SK-N-SH treated with all-trans-retinoic acid at 6 μM for 48 hours (cell line): ENCODE measurements at regions not wholly inside any gene's neighbourhood (a gene's known extent, or its start where the extent isn't known, plus 50 kb on each side); places are given as distances from the start of the nearest gene placed in this dataset.

ENCODE experiments used
- ARNTL ChIP-seq: fragments of 450-650 bp; formaldehyde crosslinking; IDR thresholded peaks from 2 replicates; pipeline ENCODE4 v1.5.0; 2020; ENCODE audit warnings: low read depth, mild to moderate bottlenecking, moderate library complexity, borderline replicate concordance
- ESRRG ChIP-seq: fragments of 250-450 bp; sonication (Bioruptor Pico); IDR thresholded peaks from 2 replicates; pipeline ENCODE4 v1.6.1; 2021; ENCODE audit warnings: mild to moderate bottlenecking
- OSR1 ChIP-seq: fragments of 250-450 bp; sonication (Bioruptor Pico); IDR thresholded peaks from 2 replicates; pipeline ENCODE4 v1.8.0; 2022; ENCODE audit warnings: moderate library complexity, mild to moderate bottlenecking, inconsistent platforms
- PPARA ChIP-seq: fragments of 250-450 bp; sonication (Bioruptor Pico); IDR thresholded peaks from 2 replicates; pipeline ENCODE4 v1.5.0; 2020; ENCODE audit warnings: mild to moderate bottlenecking, borderline replicate concordance
- RARB ChIP-seq: fragments of 250-450 bp; sonication (Bioruptor Pico); IDR thresholded peaks from 2 replicates; pipeline ENCODE4 v1.8.0; 2021; ENCODE audit warnings: mild to moderate bottlenecking, moderate library complexity
- SNAI2 ChIP-seq: fragments of 250-450 bp; sonication (Bioruptor Pico); IDR thresholded peaks from 2 replicates; pipeline ENCODE4 v1.5.0; 2020; ENCODE audit warnings: mild to moderate bottlenecking, moderate library complexity
- TCF4 ChIP-seq: fragments of 250-450 bp; sonication (Bioruptor Pico); IDR thresholded peaks from 2 replicates; pipeline ENCODE4 v1.8.0; 2021; ENCODE audit warnings: mild to moderate bottlenecking, moderate library complexity, borderline replicate concordance
- ZFP3 ChIP-seq: fragments of 250-450 bp; sonication (Bioruptor Pico); IDR thresholded peaks from 2 replicates; pipeline ENCODE4 v1.5.0; 2020; ENCODE audit warnings: mild to moderate bottlenecking, moderate library complexity
- ZNF565 ChIP-seq: fragments of 450-650 bp; formaldehyde crosslinking; conservative IDR thresholded peaks from 2 replicates; pipeline ENCODE4 v1.5.0; 2020; ENCODE audit warnings: low read depth, mild to moderate bottlenecking, moderate library complexity
- ZNF8 ChIP-seq: fragments of 450-650 bp; formaldehyde crosslinking; IDR thresholded peaks from 2 replicates; pipeline ENCODE4 v1.5.0; 2020; ENCODE audit warnings: mild to moderate bottlenecking, moderate library complexity
- TF ChIP-seq, protein P1 (sequence below): fragments of 250-450 bp; sonication (Bioruptor Pico); IDR thresholded peaks from 2 replicates; pipeline ENCODE4 v1.5.0; 2020; ENCODE audit warnings: mild to moderate bottlenecking, moderate library complexity
- TF ChIP-seq, protein P2 (sequence below): fragments of 250-450 bp; sonication (Bioruptor Pico); IDR thresholded peaks from 2 replicates; pipeline ENCODE4 v1.8.0; 2021; ENCODE audit warnings: low read depth, mild to moderate bottlenecking, moderate library complexity, borderline replicate concordance
- TF ChIP-seq, protein P3 (sequence below): fragments of 250-450 bp; sonication (Bioruptor Pico); IDR thresholded peaks from 2 replicates; pipeline ENCODE4 v1.5.1; 2021; ENCODE audit warnings: mild to moderate bottlenecking, moderate library complexity
- TF ChIP-seq, protein P4 (sequence below): fragments of 250-450 bp; sonication (Bioruptor Pico); IDR thresholded peaks from 2 replicates; pipeline ENCODE4 v1.8.0; 2020; ENCODE audit warnings: mild to moderate bottlenecking, moderate library complexity, borderline replicate concordance

- no peak for TF ChIP-seq SNAI2
- TF ChIP-seq, protein P1, sequence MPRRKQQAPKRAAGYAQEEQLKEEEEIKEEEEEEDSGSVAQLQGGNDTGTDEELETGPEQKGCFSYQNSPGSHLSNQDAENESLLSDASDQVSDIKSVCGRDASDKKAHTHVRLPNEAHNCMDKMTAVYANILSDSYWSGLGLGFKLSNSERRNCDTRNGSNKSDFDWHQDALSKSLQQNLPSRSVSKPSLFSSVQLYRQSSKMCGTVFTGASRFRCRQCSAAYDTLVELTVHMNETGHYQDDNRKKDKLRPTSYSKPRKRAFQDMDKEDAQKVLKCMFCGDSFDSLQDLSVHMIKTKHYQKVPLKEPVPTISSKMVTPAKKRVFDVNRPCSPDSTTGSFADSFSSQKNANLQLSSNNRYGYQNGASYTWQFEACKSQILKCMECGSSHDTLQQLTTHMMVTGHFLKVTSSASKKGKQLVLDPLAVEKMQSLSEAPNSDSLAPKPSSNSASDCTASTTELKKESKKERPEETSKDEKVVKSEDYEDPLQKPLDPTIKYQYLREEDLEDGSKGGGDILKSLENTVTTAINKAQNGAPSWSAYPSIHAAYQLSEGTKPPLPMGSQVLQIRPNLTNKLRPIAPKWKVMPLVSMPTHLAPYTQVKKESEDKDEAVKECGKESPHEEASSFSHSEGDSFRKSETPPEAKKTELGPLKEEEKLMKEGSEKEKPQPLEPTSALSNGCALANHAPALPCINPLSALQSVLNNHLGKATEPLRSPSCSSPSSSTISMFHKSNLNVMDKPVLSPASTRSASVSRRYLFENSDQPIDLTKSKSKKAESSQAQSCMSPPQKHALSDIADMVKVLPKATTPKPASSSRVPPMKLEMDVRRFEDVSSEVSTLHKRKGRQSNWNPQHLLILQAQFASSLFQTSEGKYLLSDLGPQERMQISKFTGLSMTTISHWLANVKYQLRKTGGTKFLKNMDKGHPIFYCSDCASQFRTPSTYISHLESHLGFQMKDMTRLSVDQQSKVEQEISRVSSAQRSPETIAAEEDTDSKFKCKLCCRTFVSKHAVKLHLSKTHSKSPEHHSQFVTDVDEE (CRISPR knock-in tag), result no peak
- no peak for TF ChIP-seq OSR1
- no peak for TF ChIP-seq ARNTL (CRISPR knock-in tag)
- TF ChIP-seq ZNF8 (CRISPR knock-in tag), result no peak
- no peak for TF ChIP-seq RARB (CRISPR knock-in tag)
- TF ChIP-seq ESRRG, result no peak
- no peak for TF ChIP-seq ZNF565
- TF ChIP-seq TCF4 (CRISPR knock-in tag), result no peak
- TF ChIP-seq, protein P2, sequence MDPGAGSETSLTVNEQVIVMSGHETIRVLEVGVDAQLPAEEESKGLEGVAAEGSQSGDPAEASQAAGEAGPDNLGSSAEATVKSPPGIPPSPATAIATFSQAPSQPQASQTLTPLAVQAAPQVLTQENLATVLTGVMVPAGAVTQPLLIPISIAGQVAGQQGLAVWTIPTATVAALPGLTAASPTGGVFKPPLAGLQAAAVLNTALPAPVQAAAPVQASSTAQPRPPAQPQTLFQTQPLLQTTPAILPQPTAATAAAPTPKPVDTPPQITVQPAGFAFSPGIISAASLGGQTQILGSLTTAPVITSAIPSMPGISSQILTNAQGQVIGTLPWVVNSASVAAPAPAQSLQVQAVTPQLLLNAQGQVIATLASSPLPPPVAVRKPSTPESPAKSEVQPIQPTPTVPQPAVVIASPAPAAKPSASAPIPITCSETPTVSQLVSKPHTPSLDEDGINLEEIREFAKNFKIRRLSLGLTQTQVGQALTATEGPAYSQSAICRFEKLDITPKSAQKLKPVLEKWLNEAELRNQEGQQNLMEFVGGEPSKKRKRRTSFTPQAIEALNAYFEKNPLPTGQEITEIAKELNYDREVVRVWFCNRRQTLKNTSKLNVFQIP, result no peak
- TF ChIP-seq, protein P3, sequence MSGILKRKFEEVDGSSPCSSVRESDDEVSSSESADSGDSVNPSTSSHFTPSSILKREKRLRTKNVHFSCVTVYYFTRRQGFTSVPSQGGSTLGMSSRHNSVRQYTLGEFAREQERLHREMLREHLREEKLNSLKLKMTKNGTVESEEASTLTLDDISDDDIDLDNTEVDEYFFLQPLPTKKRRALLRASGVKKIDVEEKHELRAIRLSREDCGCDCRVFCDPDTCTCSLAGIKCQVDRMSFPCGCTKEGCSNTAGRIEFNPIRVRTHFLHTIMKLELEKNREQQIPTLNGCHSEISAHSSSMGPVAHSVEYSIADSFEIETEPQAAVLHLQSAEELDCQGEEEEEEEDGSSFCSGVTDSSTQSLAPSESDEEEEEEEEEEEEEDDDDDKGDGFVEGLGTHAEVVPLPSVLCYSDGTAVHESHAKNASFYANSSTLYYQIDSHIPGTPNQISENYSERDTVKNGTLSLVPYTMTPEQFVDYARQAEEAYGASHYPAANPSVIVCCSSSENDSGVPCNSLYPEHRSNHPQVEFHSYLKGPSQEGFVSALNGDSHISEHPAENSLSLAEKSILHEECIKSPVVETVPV (CRISPR knock-in tag), result no peak
- TF ChIP-seq, protein P4, sequence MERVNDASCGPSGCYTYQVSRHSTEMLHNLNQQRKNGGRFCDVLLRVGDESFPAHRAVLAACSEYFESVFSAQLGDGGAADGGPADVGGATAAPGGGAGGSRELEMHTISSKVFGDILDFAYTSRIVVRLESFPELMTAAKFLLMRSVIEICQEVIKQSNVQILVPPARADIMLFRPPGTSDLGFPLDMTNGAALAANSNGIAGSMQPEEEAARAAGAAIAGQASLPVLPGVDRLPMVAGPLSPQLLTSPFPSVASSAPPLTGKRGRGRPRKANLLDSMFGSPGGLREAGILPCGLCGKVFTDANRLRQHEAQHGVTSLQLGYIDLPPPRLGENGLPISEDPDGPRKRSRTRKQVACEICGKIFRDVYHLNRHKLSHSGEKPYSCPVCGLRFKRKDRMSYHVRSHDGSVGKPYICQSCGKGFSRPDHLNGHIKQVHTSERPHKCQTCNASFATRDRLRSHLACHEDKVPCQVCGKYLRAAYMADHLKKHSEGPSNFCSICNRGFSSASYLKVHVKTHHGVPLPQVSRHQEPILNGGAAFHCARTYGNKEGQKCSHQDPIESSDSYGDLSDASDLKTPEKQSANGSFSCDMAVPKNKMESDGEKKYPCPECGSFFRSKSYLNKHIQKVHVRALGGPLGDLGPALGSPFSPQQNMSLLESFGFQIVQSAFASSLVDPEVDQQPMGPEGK (CRISPR knock-in tag), result no peak
- TF ChIP-seq PPARA (CRISPR knock-in tag), result no peak
- no peak for TF ChIP-seq ZFP3 (CRISPR knock-in tag)
Measured at GRCh38 chr5:4019841-4020240, 424.2 kb downstream of the IRX1 start.
